Hepatocyte (in vitro differentiated cells): ENCODE measurements at regions not wholly inside any gene's neighbourhood (a gene's known extent, or its start where the extent isn't known, plus 50 kb on each side); places are given as distances from the start of the nearest gene placed in this dataset.

Source experiments
- EZH2 ChIP-seq: fragments of 200-600 bp; sonication (generic); IDR thresholded peaks from 2 replicates; pipeline ENCODE4 v1.6.1; 2016; ENCODE audit warnings: antibody characterized with exemption, mild to moderate bottlenecking, borderline replicate concordance
- TF ChIP-seq, protein P1 (sequence below): fragments of 200-600 bp; sonication (generic); IDR thresholded peaks from 2 replicates; pipeline ENCODE4 v1.5.1; 2016; ENCODE audit warnings: antibody characterized with exemption, mild to moderate bottlenecking; ENCODE audit not compliant: poor library complexity

GRCh38 chr11:28981381-28981780 lies 873.2 kb downstream of the METTL15 start:
- TF ChIP-seq, protein P1, sequence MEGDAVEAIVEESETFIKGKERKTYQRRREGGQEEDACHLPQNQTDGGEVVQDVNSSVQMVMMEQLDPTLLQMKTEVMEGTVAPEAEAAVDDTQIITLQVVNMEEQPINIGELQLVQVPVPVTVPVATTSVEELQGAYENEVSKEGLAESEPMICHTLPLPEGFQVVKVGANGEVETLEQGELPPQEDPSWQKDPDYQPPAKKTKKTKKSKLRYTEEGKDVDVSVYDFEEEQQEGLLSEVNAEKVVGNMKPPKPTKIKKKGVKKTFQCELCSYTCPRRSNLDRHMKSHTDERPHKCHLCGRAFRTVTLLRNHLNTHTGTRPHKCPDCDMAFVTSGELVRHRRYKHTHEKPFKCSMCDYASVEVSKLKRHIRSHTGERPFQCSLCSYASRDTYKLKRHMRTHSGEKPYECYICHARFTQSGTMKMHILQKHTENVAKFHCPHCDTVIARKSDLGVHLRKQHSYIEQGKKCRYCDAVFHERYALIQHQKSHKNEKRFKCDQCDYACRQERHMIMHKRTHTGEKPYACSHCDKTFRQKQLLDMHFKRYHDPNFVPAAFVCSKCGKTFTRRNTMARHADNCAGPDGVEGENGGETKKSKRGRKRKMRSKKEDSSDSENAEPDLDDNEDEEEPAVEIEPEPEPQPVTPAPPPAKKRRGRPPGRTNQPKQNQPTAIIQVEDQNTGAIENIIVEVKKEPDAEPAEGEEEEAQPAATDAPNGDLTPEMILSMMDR, result no peak
- no peak for TF ChIP-seq EZH2
